ENCODE measurements at regions not wholly inside any gene's neighbourhood (a gene's known extent, or its start where the extent isn't known, plus 50 kb on each side); places are given as distances from the start of the nearest gene placed in this dataset.

- no peak for TF ChIP-seq CTCF (IDR thresholded peaks at IDR 0.05; ENCODE audit: extremely low read depth, missing control alignments)
These were observed 166.6 kb downstream of the DKK2 start for GRCh38 chr4:106869551-106869950.

GRCh38 chr4:106868381-106869035, 167.6 kb downstream of the DKK2 start:
- TF ChIP-seq CTCF (IDR thresholded peaks at IDR 0.05; ENCODE audit: extremely low read depth, missing control alignments) = no peak
- DNase-seq (ENCODE audit: low spot score) = no peak

More at GRCh38 chr4:106869551-106869950, 166.6 kb downstream of the DKK2 start:
- no peak for DNase-seq (ENCODE audit: low spot score)

GRCh38 chr4:106864231-106864630, 171.9 kb downstream of the DKK2 start:
- no peak for DNase-seq (ENCODE audit: low spot score)
- no peak for TF ChIP-seq CTCF (IDR thresholded peaks at IDR 0.05; ENCODE audit: extremely low read depth, missing control alignments)

GRCh38 chr4:106854569-106855351, 181.4 kb downstream of the DKK2 start:
- no peak for TF ChIP-seq CTCF (IDR thresholded peaks at IDR 0.05; ENCODE audit: extremely low read depth, missing control alignments)
- no peak for DNase-seq (ENCODE audit: low spot score)

GRCh38 chr4:106852426-106852825, 183.7 kb downstream of the DKK2 start:
- DNase-seq (ENCODE audit: low spot score) = no peak
- no peak for TF ChIP-seq CTCF (IDR thresholded peaks at IDR 0.05; ENCODE audit: extremely low read depth, missing control alignments)

GRCh38 chr4:106851726-106852125, 184.4 kb downstream of the DKK2 start:
- DNase-seq (ENCODE audit: low spot score) = no peak
- TF ChIP-seq CTCF (IDR thresholded peaks at IDR 0.05; ENCODE audit: extremely low read depth, missing control alignments) = no peak

GRCh38 chr4:106850691-106851090, 185.4 kb downstream of the DKK2 start:
- DNase-seq (ENCODE audit: low spot score) = no peak
- no peak for TF ChIP-seq CTCF (IDR thresholded peaks at IDR 0.05; ENCODE audit: extremely low read depth, missing control alignments)

All from GM20000 (cell line).